ENCODE measurements at regions not wholly inside any gene's neighbourhood (a gene's known extent, or its start where the extent isn't known, plus 50 kb on each side); places are given as distances from the start of the nearest gene placed in this dataset.

GRCh38 chr2:226256237-226256636 lies 543.4 kb downstream of the IRS1 start:
- no peak for DNase-seq

DNA sequence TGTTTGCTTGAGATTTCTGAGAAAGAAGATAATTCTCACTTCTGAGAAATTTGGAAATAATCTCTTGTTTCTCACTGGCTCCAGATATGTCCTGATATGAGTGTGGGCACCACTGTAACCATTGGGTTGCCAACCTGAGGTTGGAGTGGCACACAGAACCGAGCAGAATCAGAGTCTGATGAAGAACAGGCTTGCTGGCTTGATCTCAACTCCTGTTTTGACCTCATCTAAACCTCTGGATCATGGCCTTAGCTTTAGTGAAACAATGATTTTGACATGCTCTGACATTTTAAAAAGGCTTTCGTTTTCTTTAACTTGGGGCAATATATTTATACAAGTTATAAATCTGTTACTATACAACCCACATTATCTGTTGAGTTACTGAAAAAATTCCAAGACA lies 548.0 kb downstream of the IRS1 start:
- DNase-seq = no peak

DNA sequence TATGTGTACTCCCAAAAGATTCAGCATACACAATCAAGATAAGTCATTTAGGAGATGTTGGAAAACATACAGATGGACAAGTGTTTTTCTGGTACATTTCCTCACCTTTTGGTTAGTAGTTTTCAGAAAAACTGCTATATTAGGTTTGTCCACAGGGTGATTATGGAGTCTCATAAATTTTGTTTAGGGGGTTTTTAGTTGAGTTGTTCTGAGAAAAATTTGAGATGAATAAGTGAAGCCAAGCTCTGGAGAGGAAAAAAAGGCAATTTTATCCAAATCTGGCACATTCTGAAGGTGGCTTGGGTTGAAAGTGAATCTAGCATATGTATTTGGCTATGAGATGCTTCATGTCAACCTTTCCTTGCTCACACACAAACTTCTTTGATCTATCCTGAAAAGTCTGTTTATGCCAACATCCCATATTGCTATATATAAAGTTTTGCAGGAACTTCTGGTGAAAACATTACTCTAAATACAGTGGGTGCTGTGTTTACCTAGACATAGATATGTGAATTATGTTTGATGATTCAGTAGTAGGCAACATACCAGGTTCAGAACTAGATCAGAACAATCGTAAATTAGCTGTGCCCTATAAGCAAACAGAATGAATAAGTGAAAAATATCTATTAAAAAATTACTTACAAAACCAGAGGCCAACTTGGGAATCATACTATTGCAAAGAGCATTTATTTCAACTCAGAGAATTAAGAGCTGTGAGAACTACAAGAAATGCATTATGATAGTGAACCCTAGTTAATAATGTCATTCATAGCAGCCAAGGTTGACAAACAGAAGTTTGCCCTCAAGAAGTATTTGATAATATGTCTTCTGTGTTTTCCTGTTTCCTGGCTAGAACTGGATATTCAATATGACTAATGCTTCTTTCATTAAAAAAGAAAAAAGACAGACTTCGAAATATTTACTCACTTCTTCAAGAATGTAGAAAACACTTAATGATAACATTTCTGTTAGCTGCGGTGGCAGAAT lies 552.0 kb downstream of the IRS1 start:
- DNase-seq = no peak

DNA sequence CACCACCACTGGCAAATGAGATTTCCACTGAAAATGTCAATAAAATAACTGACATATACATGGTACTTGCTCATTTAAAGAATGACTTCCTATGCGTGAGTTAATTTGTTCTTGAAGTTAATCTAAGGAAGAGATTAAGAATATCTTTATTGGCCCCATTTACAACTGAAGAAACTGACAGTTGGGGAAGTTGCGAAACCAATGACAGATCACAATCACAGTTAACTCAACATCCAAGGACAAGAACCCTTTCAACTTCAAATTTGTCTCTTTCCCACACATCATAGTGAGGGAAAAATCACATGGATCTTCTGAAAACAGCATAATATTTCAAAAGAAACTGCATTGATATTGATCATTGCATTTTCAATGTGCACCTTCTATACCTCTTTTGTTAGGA lies 565.4 kb downstream of the IRS1 start:
- DNase-seq = no peak

GRCh38 chr2:226233388-226233787 lies 566.2 kb downstream of the IRS1 start:
- DNase-seq = no peak

DNA sequence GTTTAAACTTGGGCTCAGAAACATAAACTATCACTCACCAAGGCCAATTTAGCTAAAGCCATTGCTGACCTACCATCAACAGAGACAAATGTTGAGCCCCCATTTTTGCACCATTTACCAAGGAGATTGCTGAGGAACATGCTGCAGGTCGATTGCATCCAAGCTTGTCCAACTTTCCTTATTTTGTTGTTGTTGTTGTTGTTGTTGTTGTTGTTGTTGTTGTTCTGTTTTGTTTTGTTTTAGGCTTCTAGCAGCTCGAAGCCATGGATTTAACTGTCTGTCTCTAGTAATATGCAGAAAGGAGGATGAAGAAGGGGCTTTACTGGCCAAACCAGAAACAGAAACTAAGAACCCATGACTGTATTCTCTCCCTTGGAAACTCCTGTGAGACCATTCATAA lies 571.5 kb downstream of the IRS1 start:
- no peak for DNase-seq

- DNase-seq = no peak
Observed at GRCh38 chr2:226227341-226227740, 572.3 kb downstream of the IRS1 start.

GRCh38 chr2:226223704-226224103 lies 575.9 kb downstream of the IRS1 start:
- no peak for DNase-seq

GRCh38 chr2:226220511-226220910 lies 579.1 kb downstream of the IRS1 start:
- DNase-seq = no peak

DNA sequence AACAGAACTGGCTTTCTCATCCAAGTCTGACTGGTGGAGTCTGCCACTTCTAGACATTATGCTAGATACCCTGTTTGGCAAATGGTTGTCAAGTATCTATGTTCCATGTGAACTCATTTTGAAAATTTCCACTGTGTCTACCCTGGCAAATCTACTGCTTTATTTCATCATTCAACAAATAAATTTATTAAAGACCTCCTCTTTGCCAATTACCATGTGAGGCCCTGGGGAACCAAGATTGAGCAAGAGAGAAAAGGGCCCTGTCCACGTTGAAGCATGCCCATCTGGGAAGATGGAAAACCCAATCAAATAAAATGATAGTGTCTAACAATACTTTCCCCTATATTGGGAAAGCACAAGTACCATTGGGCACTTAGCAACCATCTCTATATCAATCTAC lies 582.4 kb downstream of the IRS1 start:
- DNase-seq = no peak

GRCh38 chr2:226216575-226216974 lies 583.0 kb downstream of the IRS1 start:
- DNase-seq = no peak

GRCh38 chr2:226215902-226216503 lies 583.6 kb downstream of the IRS1 start:
- no peak for DNase-seq

GRCh38 chr2:226213717-226214116 lies 585.9 kb downstream of the IRS1 start:
- no peak for DNase-seq

- DNase-seq = no peak
Observed at GRCh38 chr2:226211439-226211838, 588.2 kb downstream of the IRS1 start.

GRCh38 chr2:226208726-226209125 lies 590.9 kb downstream of the IRS1 start:
- no peak for DNase-seq

GRCh38 chr2:226207671-226208070 lies 591.9 kb downstream of the IRS1 start:
- no peak for DNase-seq

- DNase-seq = no peak
Observed at GRCh38 chr2:226199555-226199954, 600.1 kb downstream of the IRS1 start.

GRCh38 chr2:226198956-226199355 lies 600.7 kb downstream of the IRS1 start:
- DNase-seq = no peak

DNA sequence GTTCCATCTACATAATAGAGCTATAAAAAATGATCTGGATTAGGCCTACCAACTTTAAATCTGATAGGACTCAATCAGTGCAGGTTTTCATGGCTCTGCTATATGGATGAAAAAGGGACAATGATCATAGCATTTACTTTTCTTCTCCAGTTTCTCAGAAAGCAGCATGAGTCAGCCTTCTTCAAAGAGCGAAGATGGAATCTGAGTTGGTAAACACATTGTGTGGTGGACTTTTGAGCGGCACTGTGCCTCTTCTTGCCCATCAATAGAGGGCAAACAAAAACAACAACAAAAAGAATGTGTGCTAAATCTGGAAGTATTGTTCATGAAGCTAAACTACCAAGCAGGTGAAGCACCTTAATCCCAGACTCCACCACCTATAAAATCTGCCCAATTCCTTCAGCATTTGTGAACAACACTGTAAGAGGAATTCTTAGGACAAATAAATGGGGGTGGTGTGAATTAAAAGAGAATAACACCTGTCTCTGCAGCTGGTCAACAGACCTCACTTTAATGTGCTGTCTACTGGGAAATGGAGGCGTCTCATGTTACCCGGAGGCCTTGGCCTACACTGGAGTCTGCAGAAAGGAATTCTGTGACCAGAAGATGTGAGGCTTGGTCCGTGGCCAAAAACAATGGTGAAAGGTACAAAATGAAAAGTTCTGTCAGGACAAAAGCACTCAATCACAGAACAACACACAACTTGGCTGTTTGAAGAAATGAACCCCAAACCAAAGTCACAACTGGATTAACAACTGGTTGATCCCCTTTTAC lies 609.0 kb downstream of the IRS1 start:
- no peak for DNase-seq

- DNase-seq = no peak
Observed at GRCh38 chr2:226189061-226189460, 610.6 kb downstream of the IRS1 start.

DNA sequence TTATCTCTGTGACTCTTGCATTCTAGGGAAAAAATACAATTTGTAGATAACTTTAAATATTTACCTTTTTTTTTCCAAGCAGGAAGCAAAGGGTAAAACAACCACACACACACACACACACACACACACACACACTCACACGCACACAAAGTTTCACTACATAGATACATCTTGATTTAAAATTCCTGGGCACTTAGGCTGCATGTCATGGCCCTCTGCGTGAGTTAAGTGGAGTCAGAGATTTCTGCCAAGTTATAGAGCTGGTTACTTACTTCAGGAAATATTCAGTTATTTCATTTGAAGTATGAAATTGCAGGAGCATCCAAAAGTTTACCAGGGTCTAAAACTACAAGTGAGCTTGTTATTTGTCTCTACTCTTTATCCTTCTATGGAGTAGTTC lies 612.0 kb downstream of the IRS1 start:
- no peak for DNase-seq

DNA sequence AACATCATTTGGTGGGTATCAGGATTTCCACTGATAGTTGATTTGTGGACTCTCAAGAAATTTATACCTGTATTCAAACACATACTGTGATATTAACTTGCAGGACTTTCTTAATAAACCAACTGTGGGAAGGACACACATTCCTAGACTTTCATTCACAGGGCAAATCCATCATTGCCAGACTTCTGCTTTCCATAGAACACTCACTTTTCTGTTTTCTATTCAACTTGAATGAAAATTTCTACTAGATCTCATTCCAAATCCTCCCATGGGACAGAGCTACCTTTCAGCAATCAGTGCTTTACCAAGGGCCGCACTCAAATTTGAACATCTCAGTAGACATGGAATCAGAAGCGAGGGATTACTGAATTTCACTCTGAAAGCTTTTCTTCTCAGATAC lies 612.5 kb downstream of the IRS1 start:
- DNase-seq = no peak

DNA sequence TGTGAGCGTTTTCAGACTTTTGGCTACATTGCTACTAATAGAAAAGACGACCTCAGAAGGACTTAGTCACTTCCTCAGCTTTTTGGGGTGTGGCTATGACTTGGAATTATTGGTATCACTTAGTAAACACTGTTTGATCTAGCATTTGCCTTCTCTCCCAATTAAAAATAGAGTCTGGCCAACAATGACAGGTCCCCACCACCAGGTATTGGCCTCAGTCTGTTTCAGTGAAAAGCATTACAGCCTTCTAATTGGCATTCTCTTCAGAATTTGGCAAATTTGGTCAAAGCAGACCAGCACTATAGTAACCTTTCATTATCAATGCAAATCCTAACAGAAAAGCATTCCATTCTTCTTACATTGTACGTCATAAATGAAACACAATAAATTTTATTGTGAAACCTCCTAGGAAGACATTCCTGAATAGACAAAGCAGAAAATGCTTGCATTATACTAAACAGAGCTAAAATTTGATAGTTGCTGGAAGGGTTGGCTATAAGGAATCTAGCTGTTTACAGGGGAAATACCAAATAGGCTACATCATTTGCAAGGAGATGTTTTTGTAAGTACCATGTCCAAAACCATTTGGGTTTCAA lies 613.9 kb downstream of the IRS1 start:
- DNase-seq = no peak
